GM19023 (cell line): ENCODE measurements at regions not wholly inside any gene's neighbourhood (a gene's known extent, or its start where the extent isn't known, plus 50 kb on each side); places are given as distances from the start of the nearest gene placed in this dataset.

Experiments used
- ATAC-seq: cut with Tn5 transposase; IDR thresholded peaks from one replicate; pipeline ENCODE4 v1.9.1; 2021; ENCODE audit warnings: mild to moderate bottlenecking, moderate library complexity; ENCODE audit not compliant: unreplicated experiment

GRCh38 chr2:167543721-167544120 lies 655.4 kb downstream of the XIRP2 start:
- no peak for ATAC-seq

- ATAC-seq = no peak
These were observed 649.5 kb downstream of the XIRP2 start for GRCh38 chr2:167537743-167538142.

- ATAC-seq = no peak
These were observed 646.2 kb downstream of the XIRP2 start for GRCh38 chr2:167534443-167534842.

GRCh38 chr2:167524786-167525185 lies 636.5 kb downstream of the XIRP2 start:
- no peak for ATAC-seq

GRCh38 chr2:167510071-167510759 lies 621.9 kb downstream of the XIRP2 start:
- no peak for ATAC-seq

- no peak for ATAC-seq
These were observed 621.3 kb downstream of the XIRP2 start for GRCh38 chr2:167509586-167509985.

GRCh38 chr2:167508709-167509108 lies 620.4 kb downstream of the XIRP2 start:
- no peak for ATAC-seq

- ATAC-seq = no peak
These were observed 618.1 kb downstream of the XIRP2 start for GRCh38 chr2:167506395-167506794.

- ATAC-seq = no peak
These were observed 616.4 kb downstream of the XIRP2 start for GRCh38 chr2:167504695-167505094.

- ATAC-seq = no peak
These were observed 615.8 kb downstream of the XIRP2 start for GRCh38 chr2:167504061-167504460.

GRCh38 chr2:167501618-167502017 lies 613.3 kb downstream of the XIRP2 start:
- no peak for ATAC-seq

- ATAC-seq = no peak
These were observed 605.6 kb downstream of the XIRP2 start for GRCh38 chr2:167493862-167494261.

GRCh38 chr2:167492486-167492885 lies 604.2 kb downstream of the XIRP2 start:
- ATAC-seq = no peak

GRCh38 chr2:167491788-167492187 lies 603.5 kb downstream of the XIRP2 start:
- no peak for ATAC-seq

- no peak for ATAC-seq
These were observed 602.2 kb downstream of the XIRP2 start for GRCh38 chr2:167490455-167490854.

- ATAC-seq = no peak
These were observed 601.0 kb downstream of the XIRP2 start for GRCh38 chr2:167489325-167489724.

- ATAC-seq = no peak
These were observed 599.4 kb downstream of the XIRP2 start for GRCh38 chr2:167487728-167488127.

GRCh38 chr2:167484875-167485274 lies 596.6 kb downstream of the XIRP2 start:
- no peak for ATAC-seq

- no peak for ATAC-seq
These were observed 592.7 kb downstream of the XIRP2 start for GRCh38 chr2:167480986-167481309.

GRCh38 chr2:167480232-167480985 lies 592.1 kb downstream of the XIRP2 start:
- ATAC-seq = no peak

- ATAC-seq = no peak
These were observed 589.9 kb downstream of the XIRP2 start for GRCh38 chr2:167478196-167478595.

GRCh38 chr2:167475791-167476190 lies 587.5 kb downstream of the XIRP2 start:
- no peak for ATAC-seq

- ATAC-seq = no peak
These were observed 583.5 kb downstream of the XIRP2 start for GRCh38 chr2:167471734-167472133.
